ENCODE measurements at regions not wholly inside any gene's neighbourhood (a gene's known extent, or its start where the extent isn't known, plus 50 kb on each side); places are given as distances from the start of the nearest gene placed in this dataset.

DNA sequence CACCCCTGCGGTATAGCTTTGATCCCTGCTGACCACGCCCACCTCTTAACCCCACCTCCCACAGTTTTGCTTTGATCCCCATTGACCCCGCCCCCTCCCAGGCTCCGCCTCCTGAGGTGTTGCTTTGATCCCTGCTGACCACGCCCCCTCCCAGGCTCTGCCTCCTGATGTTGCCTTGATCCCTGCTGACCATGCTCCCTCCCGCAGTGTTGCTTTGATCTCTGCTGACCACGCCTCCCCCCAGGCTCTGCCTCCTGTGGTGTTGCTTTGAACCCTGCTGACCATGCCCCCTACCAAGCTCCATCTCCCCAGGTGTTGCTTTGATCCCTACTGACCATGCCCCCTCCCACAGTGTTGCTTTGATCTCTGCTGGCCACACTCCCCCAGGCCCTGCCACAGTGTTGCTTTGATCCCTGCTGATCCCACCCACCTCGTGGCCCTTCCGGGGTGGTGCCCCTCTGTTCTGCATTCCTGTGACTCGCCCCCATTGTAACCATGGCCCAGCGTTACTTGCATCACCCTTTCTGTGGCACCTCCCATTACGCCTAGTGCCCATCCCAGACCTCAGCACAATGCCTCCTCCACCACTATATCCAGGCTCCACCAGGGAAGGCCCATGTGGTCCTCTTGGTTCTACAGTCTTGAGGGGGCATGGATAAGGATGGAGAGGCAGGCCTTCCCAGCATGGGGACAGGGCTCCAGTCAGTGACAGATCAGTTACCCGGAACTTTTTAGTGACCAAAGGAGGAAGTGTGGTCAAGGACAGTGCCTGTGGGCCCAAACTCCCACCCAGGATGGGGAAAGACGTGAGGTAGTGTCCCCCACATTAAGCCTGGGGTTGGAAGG lies 70.8 kb downstream of the ADRA2C start:
- TF ChIP-seq, protein P1, sequence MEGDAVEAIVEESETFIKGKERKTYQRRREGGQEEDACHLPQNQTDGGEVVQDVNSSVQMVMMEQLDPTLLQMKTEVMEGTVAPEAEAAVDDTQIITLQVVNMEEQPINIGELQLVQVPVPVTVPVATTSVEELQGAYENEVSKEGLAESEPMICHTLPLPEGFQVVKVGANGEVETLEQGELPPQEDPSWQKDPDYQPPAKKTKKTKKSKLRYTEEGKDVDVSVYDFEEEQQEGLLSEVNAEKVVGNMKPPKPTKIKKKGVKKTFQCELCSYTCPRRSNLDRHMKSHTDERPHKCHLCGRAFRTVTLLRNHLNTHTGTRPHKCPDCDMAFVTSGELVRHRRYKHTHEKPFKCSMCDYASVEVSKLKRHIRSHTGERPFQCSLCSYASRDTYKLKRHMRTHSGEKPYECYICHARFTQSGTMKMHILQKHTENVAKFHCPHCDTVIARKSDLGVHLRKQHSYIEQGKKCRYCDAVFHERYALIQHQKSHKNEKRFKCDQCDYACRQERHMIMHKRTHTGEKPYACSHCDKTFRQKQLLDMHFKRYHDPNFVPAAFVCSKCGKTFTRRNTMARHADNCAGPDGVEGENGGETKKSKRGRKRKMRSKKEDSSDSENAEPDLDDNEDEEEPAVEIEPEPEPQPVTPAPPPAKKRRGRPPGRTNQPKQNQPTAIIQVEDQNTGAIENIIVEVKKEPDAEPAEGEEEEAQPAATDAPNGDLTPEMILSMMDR (IDR thresholded peaks at IDR 0.05; ENCODE audit: insufficient read depth, low read depth, low read length), result no peak
- TF ChIP-seq EZH2 (IDR thresholded peaks at IDR 0.05; ENCODE audit: insufficient read depth, low read length), result no peak
